ENCODE measurements at regions not wholly inside any gene's neighbourhood (a gene's known extent, or its start where the extent isn't known, plus 50 kb on each side); places are given as distances from the start of the nearest gene placed in this dataset.

DNA sequence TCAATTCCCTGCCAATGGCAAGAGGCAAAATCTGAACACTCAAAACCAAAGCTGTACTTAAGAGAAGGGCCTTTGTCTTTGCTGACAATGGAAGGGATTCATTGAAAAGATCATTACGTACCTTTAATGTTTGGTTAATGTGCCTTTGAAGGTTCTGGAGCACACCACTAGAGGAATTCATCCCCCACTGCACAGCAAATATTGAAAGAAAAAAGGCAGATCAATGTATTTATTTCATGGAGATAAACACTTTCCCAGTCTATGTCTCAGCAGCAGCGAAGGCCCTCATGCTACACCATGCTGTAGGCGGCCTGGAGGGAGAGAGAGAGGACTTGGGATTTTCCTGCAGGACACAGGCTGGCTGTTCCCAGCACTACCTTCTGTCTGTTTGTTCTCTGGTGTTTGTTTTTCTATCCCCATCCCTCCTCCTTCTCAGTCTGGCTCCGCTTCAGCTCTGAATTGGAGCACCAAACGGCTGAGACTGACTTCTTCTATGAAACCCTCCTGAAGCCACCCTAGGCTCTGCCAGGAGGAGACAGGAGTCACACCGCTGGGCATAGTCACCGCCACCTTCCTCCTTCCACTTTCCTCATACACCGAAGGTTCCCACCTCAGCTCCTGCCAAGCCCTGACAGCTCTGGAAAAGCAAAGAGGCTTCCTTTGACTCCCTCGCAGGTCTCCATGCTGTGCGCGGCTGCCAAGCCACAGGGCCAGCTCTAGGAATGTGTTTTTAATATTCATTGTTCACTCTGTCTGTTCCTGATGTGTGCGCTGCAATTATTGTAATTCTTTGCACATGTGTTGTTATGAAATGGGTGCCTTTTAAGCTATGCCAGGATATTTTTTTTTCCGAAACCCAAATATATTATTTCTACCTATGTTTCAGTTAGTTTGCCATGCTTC, 301.5 kb downstream of the FZD1 start:
- TF ChIP-seq CTCF (IDR thresholded peaks at IDR 0.05) (0 out of 2 replicates have a peak, but pooled peaks have one; percentile 14), ZFX (IDR thresholded peaks at IDR 0.05; ENCODE audit: borderline replicate concordance) (no peak)

All from 22Rv1 (cell line).